GM21717 (cell line): ENCODE measurements at regions not wholly inside any gene's neighbourhood (a gene's known extent, or its start where the extent isn't known, plus 50 kb on each side); places are given as distances from the start of the nearest gene placed in this dataset.
A peak's percentile ranks its signal among the peaks of the same experiment; 100 is the strongest.
"Not testable (repeated sequence)": the region's sequence is repeated elsewhere in the genome, so short reads cannot be mapped to it uniquely, and the experiment has no call there.

ENCODE experiments used
- ATAC-seq: cut with Tn5 transposase; IDR thresholded peaks from one replicate; pipeline ENCODE4 v1.9.1; 2021; ENCODE audit warnings: mild to moderate bottlenecking, moderate library complexity; ENCODE audit not compliant: unreplicated experiment

- ATAC-seq = no peak
Measured at GRCh38 chr17:70976447-70976846, 807.1 kb downstream of the KCNJ2 start.

GRCh38 chr17:70984873-70985272 is 815.5 kb downstream of the KCNJ2 start:
- ATAC-seq = no peak

GRCh38 chr17:70987867-70988340 is 818.6 kb downstream of the KCNJ2 start:
- peak; percentile 41 for ATAC-seq

GRCh38 chr17:70988622-70989021 is 819.3 kb downstream of the KCNJ2 start:
- ATAC-seq = no peak

GRCh38 chr17:70989280-70989679 is 819.9 kb downstream of the KCNJ2 start:
- no peak for ATAC-seq

GRCh38 chr17:70994194-70994593 is 824.9 kb downstream of the KCNJ2 start:
- no peak for ATAC-seq

GRCh38 chr17:70995997-70996396 is 826.7 kb downstream of the KCNJ2 start:
- no peak for ATAC-seq

- no peak for ATAC-seq
Measured at GRCh38 chr17:71003736-71004135, 834.4 kb downstream of the KCNJ2 start.

GRCh38 chr17:71004413-71004812 is 835.1 kb downstream of the KCNJ2 start:
- ATAC-seq = no peak

GRCh38 chr17:71011391-71011790 is 842.1 kb downstream of the KCNJ2 start:
- no peak for ATAC-seq

GRCh38 chr17:71019699-71020098 is 850.4 kb downstream of the KCNJ2 start:
- no peak for ATAC-seq

- ATAC-seq = no peak
Measured at GRCh38 chr17:71022758-71023157, 853.4 kb downstream of the KCNJ2 start.

GRCh38 chr17:71023249-71024030 is 854.1 kb downstream of the KCNJ2 start:
- ATAC-seq = no peak

GRCh38 chr17:71024172-71024571 is 854.8 kb downstream of the KCNJ2 start:
- no peak for ATAC-seq

GRCh38 chr17:71024969-71025368 is 855.6 kb downstream of the KCNJ2 start:
- ATAC-seq = no peak

GRCh38 chr17:71029246-71029645 is 859.9 kb downstream of the KCNJ2 start:
- ATAC-seq = no peak

GRCh38 chr17:71031286-71031685 is 862.0 kb downstream of the KCNJ2 start:
- not testable (repeated sequence) for ATAC-seq

- no peak for ATAC-seq
Measured at GRCh38 chr17:71032746-71033273, 863.5 kb downstream of the KCNJ2 start.

- ATAC-seq = no peak
Measured at GRCh38 chr17:71033336-71033735, 864.0 kb downstream of the KCNJ2 start.

GRCh38 chr17:71035226-71035625 is 865.9 kb downstream of the KCNJ2 start:
- ATAC-seq = no peak

- ATAC-seq = no peak
Measured at GRCh38 chr17:71037386-71037785, 868.1 kb downstream of the KCNJ2 start.

- no peak for ATAC-seq
Measured at GRCh38 chr17:71039391-71039790, 870.1 kb downstream of the KCNJ2 start.

- ATAC-seq = no peak
Measured at GRCh38 chr17:71052971-71053370, 883.6 kb downstream of the KCNJ2 start.
